Omental fat pad (tissue), 3 donors: ENCODE measurements at regions not wholly inside any gene's neighbourhood (a gene's known extent, or its start where the extent isn't known, plus 50 kb on each side); places are given as distances from the start of the nearest gene placed in this dataset.

Experiments used
- ATAC-seq: fragments of 150-250 bp; one replicate; pipeline ENCODE4 v1.9.1; 2016; ENCODE audit warnings: mild to moderate bottlenecking, moderate library complexity; ENCODE audit not compliant: low FRiP score
- DNase-seq: peaks from one replicate; pipeline ENCODE4 v3.0.0-alpha.2; 2019; ENCODE audit warnings: low spot score
- TF ChIP-seq, protein P1 (sequence below), 3 donors: fragments of 450-650 bp; IDR thresholded peaks; one replicate each; pipeline ENCODE4 v1.5.1; 2016 to 2017; ENCODE audit warnings: antibody characterized with exemption in 3 of 3, mild to moderate bottlenecking in 3 of 3, moderate library complexity in 2 of 3

DNA sequence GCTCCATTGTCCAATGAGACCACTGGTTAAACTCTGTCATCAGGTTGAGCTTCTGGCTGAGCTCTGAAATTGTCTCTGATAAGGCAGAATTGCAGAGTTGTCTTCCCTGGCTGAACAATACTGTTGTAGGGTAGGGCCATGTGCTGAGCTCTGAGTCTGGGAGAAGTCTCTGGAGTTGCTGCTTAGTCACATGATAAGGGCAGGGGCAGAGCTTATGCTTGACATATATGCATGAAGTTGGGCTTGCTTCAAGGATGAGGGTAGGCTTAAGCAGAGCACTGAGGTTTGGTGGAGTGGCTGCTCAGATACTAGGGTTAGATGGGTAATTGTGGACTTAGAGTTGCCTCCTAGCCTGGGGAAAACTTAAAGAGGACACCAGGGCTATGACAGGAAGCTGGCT, 946.3 kb upstream of the MIR17HG start:
- TF ChIP-seq, protein P1, sequence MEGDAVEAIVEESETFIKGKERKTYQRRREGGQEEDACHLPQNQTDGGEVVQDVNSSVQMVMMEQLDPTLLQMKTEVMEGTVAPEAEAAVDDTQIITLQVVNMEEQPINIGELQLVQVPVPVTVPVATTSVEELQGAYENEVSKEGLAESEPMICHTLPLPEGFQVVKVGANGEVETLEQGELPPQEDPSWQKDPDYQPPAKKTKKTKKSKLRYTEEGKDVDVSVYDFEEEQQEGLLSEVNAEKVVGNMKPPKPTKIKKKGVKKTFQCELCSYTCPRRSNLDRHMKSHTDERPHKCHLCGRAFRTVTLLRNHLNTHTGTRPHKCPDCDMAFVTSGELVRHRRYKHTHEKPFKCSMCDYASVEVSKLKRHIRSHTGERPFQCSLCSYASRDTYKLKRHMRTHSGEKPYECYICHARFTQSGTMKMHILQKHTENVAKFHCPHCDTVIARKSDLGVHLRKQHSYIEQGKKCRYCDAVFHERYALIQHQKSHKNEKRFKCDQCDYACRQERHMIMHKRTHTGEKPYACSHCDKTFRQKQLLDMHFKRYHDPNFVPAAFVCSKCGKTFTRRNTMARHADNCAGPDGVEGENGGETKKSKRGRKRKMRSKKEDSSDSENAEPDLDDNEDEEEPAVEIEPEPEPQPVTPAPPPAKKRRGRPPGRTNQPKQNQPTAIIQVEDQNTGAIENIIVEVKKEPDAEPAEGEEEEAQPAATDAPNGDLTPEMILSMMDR (IDR thresholded peaks at IDR 0.05), result no peak
- ATAC-seq (no peak), DNase-seq (no peak)

GRCh38 chr13:90402102-90402501, 945.4 kb upstream of the MIR17HG start:
- ATAC-seq (no peak), DNase-seq (no peak)
- TF ChIP-seq, protein P1 (IDR thresholded peaks at IDR 0.05), result no peak

DNA sequence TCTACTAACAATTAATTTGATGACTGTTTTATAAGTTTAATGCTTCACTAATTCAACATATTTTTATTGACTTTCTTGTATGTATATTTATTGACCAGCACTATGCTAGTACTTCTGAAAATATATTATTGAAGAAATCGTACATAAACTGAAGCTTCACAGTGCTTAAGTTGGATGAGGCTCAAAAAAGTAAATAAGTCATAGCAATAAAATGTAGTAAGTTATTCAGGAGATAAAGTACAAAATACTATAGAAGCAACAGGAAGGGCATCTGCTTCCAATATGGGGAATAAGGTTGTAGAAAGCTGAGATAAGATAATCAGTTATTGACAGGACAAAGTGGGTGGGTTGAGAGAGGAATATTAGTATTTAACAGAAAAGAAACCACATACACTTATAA, 944.9 kb upstream of the MIR17HG start:
- TF ChIP-seq, protein P1 (IDR thresholded peaks at IDR 0.05), result no peak
- DNase-seq (no peak), ATAC-seq (no peak)

DNA sequence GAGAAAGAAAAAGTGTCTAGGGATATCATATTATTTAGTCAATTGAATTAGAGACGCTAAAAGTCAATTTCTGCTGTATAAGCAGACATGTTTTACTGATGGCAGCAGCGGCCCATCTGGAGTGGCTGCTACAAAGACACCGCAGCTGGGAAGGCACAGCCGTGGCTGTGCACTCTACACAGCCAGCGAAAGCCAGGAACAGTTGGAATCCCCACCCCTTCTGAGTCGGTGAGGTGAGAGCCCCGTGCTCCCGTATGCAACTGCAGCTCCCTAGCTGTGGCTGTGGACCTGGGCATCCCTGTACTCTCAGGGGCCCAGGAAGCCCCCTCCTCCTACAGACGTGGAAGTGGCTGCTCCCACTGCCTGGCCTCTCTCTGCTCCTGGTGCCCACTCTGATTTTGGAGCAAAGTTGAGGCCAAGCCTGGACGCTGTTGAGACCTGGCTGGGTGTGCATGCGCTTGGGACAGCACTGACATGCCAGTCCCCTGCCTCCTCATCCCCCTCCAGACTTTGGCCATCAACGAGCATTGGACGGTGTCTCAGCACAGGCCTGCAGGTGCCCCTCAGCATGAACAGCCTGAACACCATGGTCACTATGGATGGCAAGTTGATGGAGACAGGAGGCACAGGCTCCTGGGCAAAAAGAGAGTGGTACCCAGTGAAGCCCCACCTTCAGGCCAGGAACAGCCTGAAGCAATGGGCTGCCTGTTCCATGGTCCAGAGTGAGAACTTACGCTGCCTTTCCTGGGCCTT, 944.0 kb upstream of the MIR17HG start:
- ATAC-seq (no peak), DNase-seq (no peak)
- TF ChIP-seq, protein P1 (IDR thresholded peaks at IDR 0.05), result no peak

DNA sequence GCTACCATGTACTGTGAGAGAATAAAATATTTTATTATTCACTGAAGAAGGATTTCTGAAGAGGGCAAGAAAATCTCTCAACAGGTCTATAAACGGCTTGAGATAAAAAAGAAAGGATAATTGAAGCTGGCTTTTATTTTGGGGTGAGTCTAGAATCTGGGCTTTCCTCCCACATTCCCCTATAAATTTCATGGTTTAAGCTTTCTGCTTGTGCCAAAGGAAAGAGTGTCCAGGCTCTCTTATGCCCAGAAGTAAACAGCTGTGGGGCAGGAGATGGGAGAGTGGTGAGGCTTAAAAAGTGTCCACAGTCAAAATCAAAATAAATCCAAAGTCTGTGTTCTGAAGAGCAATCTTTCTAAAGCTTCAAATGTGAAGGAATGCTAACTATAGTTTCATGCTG, 942.2 kb upstream of the MIR17HG start:
- TF ChIP-seq, protein P1 (IDR thresholded peaks at IDR 0.05), result no peak
- ATAC-seq, result no peak
- DNase-seq, result no peak

DNA sequence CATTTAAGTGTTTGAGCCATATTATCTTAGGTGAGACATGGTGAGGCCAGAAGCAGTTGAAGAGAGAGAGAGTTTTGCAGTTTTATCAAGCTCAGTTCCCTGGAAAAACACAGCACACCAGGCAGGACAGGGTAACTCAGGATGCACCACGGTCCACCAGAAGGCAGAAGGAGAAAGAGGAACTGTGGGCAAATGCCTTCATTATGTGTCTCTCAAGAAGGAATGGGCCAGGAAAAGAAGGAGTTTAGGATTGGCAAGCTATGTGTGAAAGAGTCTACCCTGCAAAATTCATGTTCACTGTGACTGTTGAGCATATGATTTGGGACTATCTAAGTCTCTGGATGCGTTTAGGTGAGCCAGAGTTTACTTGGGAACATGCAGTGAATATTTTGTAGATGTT, 934.5 kb upstream of the MIR17HG start:
- ATAC-seq (no peak), DNase-seq (no peak)
- TF ChIP-seq, protein P1 (IDR thresholded peaks at IDR 0.05), result no peak

GRCh38 chr13:90413548-90413947, 933.9 kb upstream of the MIR17HG start:
- no peak for DNase-seq
- ATAC-seq, result no peak
- TF ChIP-seq, protein P1 (IDR thresholded peaks at IDR 0.05), result no peak
